ENCODE measurements at regions not wholly inside any gene's neighbourhood (a gene's known extent, or its start where the extent isn't known, plus 50 kb on each side); places are given as distances from the start of the nearest gene placed in this dataset.

- TF ChIP-seq POLR2A (IDR thresholded peaks at IDR 0.05; ENCODE audit: extremely low read depth, insufficient read length), result no peak
- TF ChIP-seq, protein P1, sequence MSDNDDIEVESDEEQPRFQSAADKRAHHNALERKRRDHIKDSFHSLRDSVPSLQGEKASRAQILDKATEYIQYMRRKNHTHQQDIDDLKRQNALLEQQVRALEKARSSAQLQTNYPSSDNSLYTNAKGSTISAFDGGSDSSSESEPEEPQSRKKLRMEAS (IDR thresholded peaks at IDR 0.05; ENCODE audit: low read depth, low read length), result no peak
- TF ChIP-seq CTCF (IDR thresholded peaks at IDR 0.05; ENCODE audit: low read depth, low read length), result no peak
These were observed 927.4 kb downstream of the BRD1 start for GRCh38 chr22:48900327-48900597.

All from NB4 (cell line).